HEK293 (cell line): ENCODE measurements at regions not wholly inside any gene's neighbourhood (a gene's known extent, or its start where the extent isn't known, plus 50 kb on each side); places are given as distances from the start of the nearest gene placed in this dataset.

Source experiments
- ZNF132 ChIP-seq: fragments of 450-650 bp; formaldehyde crosslinking; IDR thresholded peaks from 2 replicates; pipeline ENCODE4 v1.5.1; 2017; ENCODE audit warnings: missing biosample characterization, missing genetic modification characterization, borderline replicate concordance
- ZNF423 ChIP-seq: fragments of 450-650 bp; formaldehyde crosslinking; IDR thresholded peaks from 2 replicates; pipeline ENCODE4 v1.5.1; 2016; ENCODE audit warnings: missing biosample characterization, missing genetic modification characterization
- ZNF530 ChIP-seq: fragments of 450-650 bp; formaldehyde crosslinking; IDR thresholded peaks from 2 replicates; pipeline ENCODE4 v1.5.1; 2016; ENCODE audit warnings: low read depth, missing biosample characterization, missing genetic modification characterization
- ZNF548 ChIP-seq: fragments of 450-650 bp; formaldehyde crosslinking; IDR thresholded peaks from 2 replicates; pipeline ENCODE4 v1.5.1; 2016; ENCODE audit warnings: missing biosample characterization, missing genetic modification characterization
- TF ChIP-seq, protein P1 (sequence below): fragments of 450-650 bp; formaldehyde crosslinking; IDR thresholded peaks from 2 replicates; pipeline ENCODE4 v1.5.1; 2016; ENCODE audit warnings: missing biosample characterization, missing genetic modification characterization

DNA sequence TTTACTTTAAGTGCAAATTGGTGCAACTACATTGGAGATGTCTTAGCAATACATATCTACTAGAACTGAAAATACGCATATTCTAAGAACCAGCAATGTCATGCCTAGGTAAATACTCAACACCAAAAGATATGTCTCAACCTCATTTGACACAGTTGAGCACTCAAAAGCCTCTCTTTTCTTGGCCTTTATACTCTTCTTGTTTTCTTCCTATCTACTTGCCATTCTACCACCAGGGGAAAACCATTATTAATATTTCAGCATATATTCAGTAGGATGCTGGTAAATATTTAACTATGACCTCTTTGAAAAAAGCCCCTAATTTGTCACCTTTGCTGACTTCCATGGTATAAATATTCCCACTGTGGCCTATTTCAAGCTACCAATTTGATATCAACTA lies 443.8 kb downstream of the LRRC70 start:
- TF ChIP-seq ZNF132 (tag by site-specific recombination) (no peak), ZNF548 (tag by site-specific recombination) (no peak), ZNF530 (tag by site-specific recombination) (no peak), ZNF423 (no peak)
- TF ChIP-seq, protein P1, sequence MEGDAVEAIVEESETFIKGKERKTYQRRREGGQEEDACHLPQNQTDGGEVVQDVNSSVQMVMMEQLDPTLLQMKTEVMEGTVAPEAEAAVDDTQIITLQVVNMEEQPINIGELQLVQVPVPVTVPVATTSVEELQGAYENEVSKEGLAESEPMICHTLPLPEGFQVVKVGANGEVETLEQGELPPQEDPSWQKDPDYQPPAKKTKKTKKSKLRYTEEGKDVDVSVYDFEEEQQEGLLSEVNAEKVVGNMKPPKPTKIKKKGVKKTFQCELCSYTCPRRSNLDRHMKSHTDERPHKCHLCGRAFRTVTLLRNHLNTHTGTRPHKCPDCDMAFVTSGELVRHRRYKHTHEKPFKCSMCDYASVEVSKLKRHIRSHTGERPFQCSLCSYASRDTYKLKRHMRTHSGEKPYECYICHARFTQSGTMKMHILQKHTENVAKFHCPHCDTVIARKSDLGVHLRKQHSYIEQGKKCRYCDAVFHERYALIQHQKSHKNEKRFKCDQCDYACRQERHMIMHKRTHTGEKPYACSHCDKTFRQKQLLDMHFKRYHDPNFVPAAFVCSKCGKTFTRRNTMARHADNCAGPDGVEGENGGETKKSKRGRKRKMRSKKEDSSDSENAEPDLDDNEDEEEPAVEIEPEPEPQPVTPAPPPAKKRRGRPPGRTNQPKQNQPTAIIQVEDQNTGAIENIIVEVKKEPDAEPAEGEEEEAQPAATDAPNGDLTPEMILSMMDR (tag by site-specific recombination) = no peak
